ENCODE measurements at regions not wholly inside any gene's neighbourhood (a gene's known extent, or its start where the extent isn't known, plus 50 kb on each side); places are given as distances from the start of the nearest gene placed in this dataset.

- no peaks in the 10 kb centered on the region for H4K20me1 ChIP-seq (ENCODE audit: low read depth)
- no peak for DNase-seq (ENCODE audit: low spot score)
- no peak overlapping the region for H3K9ac ChIP-seq
- no peaks in the 10 kb centered on the region for H3K9me3 ChIP-seq (ENCODE audit: low read depth)
- Mint-ChIP-seq H3K9me3 (peaks cover 5% of the 10 kb centered on the region), H3K27ac (no peak overlapping the region), H3K4me3 (no peak overlapping the region), H3K4me1 (peaks cover 8% of the 10 kb centered on the region), H3K27me3 (ENCODE audit: insufficient read depth, low read depth) (peaks cover 2% of the 10 kb centered on the region), H3K36me3 (no peaks in the 10 kb centered on the region)
- no peak overlapping the region for H3K4me3 ChIP-seq
- no peak overlapping the region for H3K27ac ChIP-seq
- H3K4me1 ChIP-seq, result peaks cover 24% of the 10 kb centered on the region
- TF ChIP-seq EZH2 (IDR thresholded peaks at IDR 0.05) (no peak), CTCF (IDR thresholded peaks at IDR 0.05) (no peak), EZH2phosphoT487 (IDR thresholded peaks at IDR 0.05) (no peak)
- no peak overlapping the region for H3K4me2 ChIP-seq
- no peak overlapping the region for H2AFZ ChIP-seq (replicated peaks)
- no peaks in the 10 kb centered on the region for H3K27me3 ChIP-seq
- no peaks in the 10 kb centered on the region for H3K79me2 ChIP-seq (ENCODE audit: low read depth)
- peaks cover 11% of the 10 kb centered on the region for H3F3A ChIP-seq (ENCODE audit: low read depth)
- no peaks in the 10 kb centered on the region for H3K36me3 ChIP-seq
Observed at GRCh38 chr14:87785897-87786296, 207.1 kb downstream of the GALC start.

- Histone ChIP-seq H3K27ac (no peak overlapping the region), H3K79me2 (ENCODE audit: low read depth) (no peaks in the 10 kb centered on the region), H4K20me1 (ENCODE audit: low read depth) (no peaks in the 10 kb centered on the region), H3F3A (ENCODE audit: low read depth) (peaks cover 11% of the 10 kb centered on the region), H3K4me3 (no peak overlapping the region), H3K4me1 (peaks cover 24% of the 10 kb centered on the region), H2AFZ (replicated peaks) (no peak overlapping the region), H3K9ac (no peak overlapping the region), H3K36me3 (no peaks in the 10 kb centered on the region), H3K4me2 (no peak overlapping the region), H3K9me3 (ENCODE audit: low read depth) (no peaks in the 10 kb centered on the region), H3K27me3 (no peaks in the 10 kb centered on the region)
- H3K4me3 Mint-ChIP-seq, result no peak overlapping the region
- no peaks in the 10 kb centered on the region for H3K36me3 Mint-ChIP-seq
- H3K27ac Mint-ChIP-seq, result no peak overlapping the region
- TF ChIP-seq CTCF (IDR thresholded peaks at IDR 0.05), result no peak
- TF ChIP-seq EZH2phosphoT487 (IDR thresholded peaks at IDR 0.05), result no peak
- TF ChIP-seq EZH2 (IDR thresholded peaks at IDR 0.05), result no peak
- DNase-seq (ENCODE audit: low spot score), result no peak
- peaks cover 5% of the 10 kb centered on the region for H3K9me3 Mint-ChIP-seq
- peaks cover 8% of the 10 kb centered on the region for H3K4me1 Mint-ChIP-seq
- H3K27me3 Mint-ChIP-seq (ENCODE audit: insufficient read depth, low read depth), result peaks cover 2% of the 10 kb centered on the region
Observed at GRCh38 chr14:87784386-87784785, 208.6 kb downstream of the GALC start.

- peaks cover 7% of the 10 kb centered on the region for H3K9me3 Mint-ChIP-seq
- Histone ChIP-seq H3K4me3 (no peak overlapping the region), H3K4me1 (peaks cover 10% of the 10 kb centered on the region), H3K36me3 (no peaks in the 10 kb centered on the region), H3K9me3 (ENCODE audit: low read depth) (no peaks in the 10 kb centered on the region), H3K9ac (no peak overlapping the region), H3K79me2 (ENCODE audit: low read depth) (no peaks in the 10 kb centered on the region), H3F3A (ENCODE audit: low read depth) (peaks cover 2% of the 10 kb centered on the region), H4K20me1 (ENCODE audit: low read depth) (no peaks in the 10 kb centered on the region), H3K27ac (no peak overlapping the region), H2AFZ (replicated peaks) (no peak overlapping the region), H3K4me2 (no peak overlapping the region), H3K27me3 (no peaks in the 10 kb centered on the region)
- H3K27me3 Mint-ChIP-seq (ENCODE audit: insufficient read depth, low read depth), result peaks cover 2% of the 10 kb centered on the region
- no peaks in the 10 kb centered on the region for H3K36me3 Mint-ChIP-seq
- H3K27ac Mint-ChIP-seq, result no peak overlapping the region
- no peaks in the 10 kb centered on the region for H3K4me1 Mint-ChIP-seq
- TF ChIP-seq EZH2phosphoT487 (IDR thresholded peaks at IDR 0.05), result no peak
- no peak for TF ChIP-seq CTCF (IDR thresholded peaks at IDR 0.05)
- TF ChIP-seq EZH2 (IDR thresholded peaks at IDR 0.05), result no peak
- no peak for DNase-seq (ENCODE audit: low spot score)
- no peak overlapping the region for H3K4me3 Mint-ChIP-seq
Observed at GRCh38 chr14:87783071-87783470, 209.9 kb downstream of the GALC start.

Measured in neural progenitor cell (in vitro differentiated cells).